ENCODE measurements at regions not wholly inside any gene's neighbourhood (a gene's known extent, or its start where the extent isn't known, plus 50 kb on each side); places are given as distances from the start of the nearest gene placed in this dataset.

- H3K4me3 ChIP-seq (ENCODE audit: low read depth, low read length), result no peak overlapping the region
- no peak for TF ChIP-seq CTCF (IDR thresholded peaks at IDR 0.05; ENCODE audit: low read depth, low read length, missing control alignments)
- DNase-seq (ENCODE audit: low read depth), result no peak
Measured at GRCh38 chr4:138891631-138892031, 124.0 kb upstream of the NOCT start.

GRCh38 chr4:138890891-138891570 lies 124.5 kb upstream of the NOCT start:
- TF ChIP-seq CTCF (IDR thresholded peaks at IDR 0.05; ENCODE audit: low read depth, low read length, missing control alignments), result no peak
- DNase-seq (ENCODE audit: low read depth), result no peak
- no peak overlapping the region for H3K4me3 ChIP-seq (ENCODE audit: low read depth, low read length)

GRCh38 chr4:138889216-138889615 lies 126.4 kb upstream of the NOCT start:
- H3K4me3 ChIP-seq (ENCODE audit: low read depth, low read length), result no peak overlapping the region
- TF ChIP-seq CTCF (IDR thresholded peaks at IDR 0.05; ENCODE audit: low read depth, low read length, missing control alignments), result no peak
- no peak for DNase-seq (ENCODE audit: low read depth)

- no peak overlapping the region for H3K4me3 ChIP-seq (ENCODE audit: low read depth, low read length)
- no peak for TF ChIP-seq CTCF (IDR thresholded peaks at IDR 0.05; ENCODE audit: low read depth, low read length, missing control alignments)
- no peak for DNase-seq (ENCODE audit: low read depth)
Measured at GRCh38 chr4:138887741-138888140, 127.8 kb upstream of the NOCT start.

- no peak for DNase-seq (ENCODE audit: low read depth)
- TF ChIP-seq CTCF (IDR thresholded peaks at IDR 0.05; ENCODE audit: low read depth, low read length, missing control alignments), result no peak
- no peak overlapping the region for H3K4me3 ChIP-seq (ENCODE audit: low read depth, low read length)
Measured at GRCh38 chr4:138887341-138887740, 128.2 kb upstream of the NOCT start.

GRCh38 chr4:138879757-138880156 lies 135.8 kb upstream of the NOCT start:
- TF ChIP-seq CTCF (IDR thresholded peaks at IDR 0.05; ENCODE audit: low read depth, low read length, missing control alignments), result no peak
- H3K4me3 ChIP-seq (ENCODE audit: low read depth, low read length), result no peak overlapping the region
- no peak for DNase-seq (ENCODE audit: low read depth)

All from GM12864 (cell line).